GM23248 (cell line): ENCODE measurements at regions not wholly inside any gene's neighbourhood (a gene's known extent, or its start where the extent isn't known, plus 50 kb on each side); places are given as distances from the start of the nearest gene placed in this dataset.

Source experiments
- DNase-seq: peaks from one replicate; pipeline ENCODE4 v3.0.0-alpha.2; 2015
- H2AFZ ChIP-seq: fragments of 200-600 bp; sonication (generic); 2 replicates; pipeline ENCODE4 v1.6.1; 2016; ENCODE audit warnings: antibody characterized with exemption
- H3F3A ChIP-seq: fragments of 200-600 bp; sonication (generic); 2 replicates; pipeline ENCODE4 v1.6.1; 2016; ENCODE audit warnings: mild to moderate bottlenecking, antibody characterized with exemption, mixed run types; ENCODE audit not compliant: insufficient read depth
- H3K27ac ChIP-seq: fragments of 200-600 bp; sonication (generic); 2 replicates; pipeline ENCODE4 v1.5.1; 2016; ENCODE audit warnings: mild to moderate bottlenecking
- H3K27me3 ChIP-seq: fragments of 200-600 bp; sonication (generic); replicated peaks from 2 replicates; pipeline ENCODE4 v1.6.1; 2016; ENCODE audit warnings: mild to moderate bottlenecking; ENCODE audit not compliant: insufficient read depth
- H3K36me3 ChIP-seq: fragments of 200-600 bp; sonication (generic); 2 replicates; pipeline ENCODE4 v1.6.1; 2016; ENCODE audit warnings: low read depth, mild to moderate bottlenecking
- H3K4me1 ChIP-seq: fragments of 200-600 bp; sonication (generic); 2 replicates; pipeline ENCODE4 v1.6.1; 2016; ENCODE audit warnings: mild to moderate bottlenecking; ENCODE audit not compliant: insufficient read depth
- H3K4me2 ChIP-seq: fragments of 200-600 bp; sonication (generic); one replicate; pipeline ENCODE4 v1.6.1; 2016; ENCODE audit warnings: mild to moderate bottlenecking; ENCODE audit not compliant: unreplicated experiment
- H3K4me3 ChIP-seq: fragments of 200-600 bp; sonication (generic); 2 replicates; pipeline ENCODE4 v1.5.1; 2016; ENCODE audit warnings: mild to moderate bottlenecking
- H3K79me2 ChIP-seq: fragments of 200-600 bp; sonication (generic); 2 replicates; pipeline ENCODE4 v1.6.1; 2016; ENCODE audit warnings: mild to moderate bottlenecking; ENCODE audit not compliant: insufficient read depth
- H3K9ac ChIP-seq: fragments of 200-600 bp; sonication (generic); 2 replicates; pipeline ENCODE4 v1.6.1; 2016; ENCODE audit warnings: mild to moderate bottlenecking
- H3K9me2 ChIP-seq: fragments of 200-600 bp; sonication (generic); 2 replicates; pipeline ENCODE4 v1.6.1; 2016; ENCODE audit warnings: mixed run types, mild to moderate bottlenecking, moderate library complexity; ENCODE audit not compliant: insufficient read depth
- H3K9me3 ChIP-seq: fragments of 200-600 bp; sonication (generic); one replicate; pipeline ENCODE4 v1.6.1; 2017; ENCODE audit warnings: low read depth
- H4K20me1 ChIP-seq: fragments of 200-600 bp; sonication (generic); 2 replicates; pipeline ENCODE4 v1.6.0; 2016; ENCODE audit not compliant: insufficient read depth
- EZH2 ChIP-seq: fragments of 200-600 bp; sonication (generic); IDR thresholded peaks from 2 replicates; pipeline ENCODE4 v1.6.1; 2018; ENCODE audit warnings: antibody characterized with exemption, mild to moderate bottlenecking; ENCODE audit not compliant: insufficient read depth, poor library complexity, severe bottlenecking
- EZH2phosphoT487 ChIP-seq: fragments of 200-600 bp; sonication (generic); IDR thresholded peaks from 2 replicates; pipeline ENCODE4 v1.6.1; 2018; ENCODE audit warnings: antibody characterized with exemption, moderate library complexity, mild to moderate bottlenecking, low read depth; ENCODE audit not compliant: insufficient read depth
- WGBS, 2 experiments: methylation state at CpG; one replicate each; pipeline ENCODE4 v1.1.6; 2015 to 2017; ENCODE audit warnings: low lambda C conversion rate in 2 of 2, low coverage in 1 of 2; ENCODE audit errors: missing lambda C conversion rate in 2 of 2; 5-methylcytosine and 5-hydroxymethylcytosine counted together
- in situ Hi-C: fragments of 300-500 bp; cut with MboI; formaldehyde crosslinking; loops from 2 replicates; pipeline ENCODE4 v1.15.0; 2020

GRCh38 chr1:228836427-228836826 lies 101.1 kb downstream of the RHOU start:
- TF ChIP-seq EZH2: no peak
- no peak for TF ChIP-seq EZH2phosphoT487
- in situ Hi-C loops: no loop called here
- H3K27me3 ChIP-seq: peaks cover 15% of the 10 kb centered on the region
- no peak overlapping the region for H3K4me2 ChIP-seq
- no peaks in the 10 kb centered on the region for H3K9me3 ChIP-seq
- no peaks in the 10 kb centered on the region for H3K9me2 ChIP-seq
- H2AFZ ChIP-seq: no peak overlapping the region
- no peak overlapping the region for H3K27ac ChIP-seq
- no peak for DNase-seq
- H3K9ac ChIP-seq: no peak overlapping the region
- H3K4me3 ChIP-seq: no peak overlapping the region
- H3K79me2 ChIP-seq: no peaks in the 10 kb centered on the region
- H3K4me1 ChIP-seq: peaks cover 10% of the 10 kb centered on the region; the same call in 1 of the 2 replicates
- H3K36me3 ChIP-seq: no peaks in the 10 kb centered on the region
- 85 to 89% methylated on average over 3 of the region's 3 CpGs for WGBS, 2 experiments
- no peaks in the 10 kb centered on the region for H4K20me1 ChIP-seq
- peaks cover 4% of the 10 kb centered on the region for H3F3A ChIP-seq

- no peak overlapping the region for H3K27ac ChIP-seq
- 87 to 94% methylated on average over 8 of the region's 8 CpGs for WGBS, 2 experiments
Observed at GRCh38 chr1:228837032-228837431, 101.8 kb downstream of the RHOU start.

GRCh38 chr1:228837817-228838716 lies 102.8 kb downstream of the RHOU start:
- no peaks in the 10 kb centered on the region for H3K79me2 ChIP-seq
- no peak overlapping the region for H2AFZ ChIP-seq
- no peak overlapping the region for H3K9ac ChIP-seq
- H3K36me3 ChIP-seq: no peaks in the 10 kb centered on the region
- peak overlapping the region; percentile 21 for H3K4me2 ChIP-seq
- 52 to 56% methylated on average over 11 of the region's 11 CpGs for WGBS, 2 experiments
- H3K4me3 ChIP-seq: no peak overlapping the region
- H3K27me3 ChIP-seq: peaks cover 15% of the 10 kb centered on the region
- in situ Hi-C loops: no loop called here
- peaks cover 4% of the 10 kb centered on the region for H3F3A ChIP-seq
- TF ChIP-seq EZH2phosphoT487: no peak
- TF ChIP-seq EZH2: no peak
- DNase-seq: peak; percentile 78
- H3K9me3 ChIP-seq: no peaks in the 10 kb centered on the region
- H3K4me1 ChIP-seq: peaks cover 14% of the 10 kb centered on the region
- H3K27ac ChIP-seq: no peak overlapping the region
- H3K9me2 ChIP-seq: no peaks in the 10 kb centered on the region
- H4K20me1 ChIP-seq: no peaks in the 10 kb centered on the region

More at GRCh38 chr1:228837032-228837431, 101.8 kb downstream of the RHOU start:
- no peak overlapping the region for H3K4me2 ChIP-seq
- H3K4me1 ChIP-seq: peaks cover 12% of the 10 kb centered on the region
- no peaks in the 10 kb centered on the region for H4K20me1 ChIP-seq
- no peak overlapping the region for H2AFZ ChIP-seq
- no peak overlapping the region for H3K4me3 ChIP-seq
- in situ Hi-C loops: no loop called here
- H3K79me2 ChIP-seq: no peaks in the 10 kb centered on the region
- H3F3A ChIP-seq: peaks cover 4% of the 10 kb centered on the region
- no peak overlapping the region for H3K9ac ChIP-seq
- TF ChIP-seq EZH2phosphoT487 (no peak), EZH2 (no peak)
- H3K27me3 ChIP-seq: peaks cover 15% of the 10 kb centered on the region
- no peaks in the 10 kb centered on the region for H3K9me2 ChIP-seq
- no peaks in the 10 kb centered on the region for H3K9me3 ChIP-seq
- no peak for DNase-seq
- no peaks in the 10 kb centered on the region for H3K36me3 ChIP-seq

GRCh38 chr1:228838717-228839500 lies 103.6 kb downstream of the RHOU start:
- no peak for DNase-seq
- H2AFZ ChIP-seq: no peak overlapping the region
- TF ChIP-seq EZH2phosphoT487 (no peak), EZH2 (no peak)
- no peak overlapping the region for H3K4me3 ChIP-seq
- H3K79me2 ChIP-seq: no peaks in the 10 kb centered on the region
- H3K4me1 ChIP-seq: peaks cover 14% of the 10 kb centered on the region
- no peaks in the 10 kb centered on the region for H3K9me3 ChIP-seq
- H3K36me3 ChIP-seq: no peaks in the 10 kb centered on the region
- peaks cover 6% of the 10 kb centered on the region for H3K27me3 ChIP-seq
- no peak overlapping the region for H3K27ac ChIP-seq
- H3K4me2 ChIP-seq: no peak overlapping the region
- no peaks in the 10 kb centered on the region for H4K20me1 ChIP-seq
- in situ Hi-C loops: no loop called here
- H3K9ac ChIP-seq: no peak overlapping the region
- H3F3A ChIP-seq: peaks cover 4% of the 10 kb centered on the region
- H3K9me2 ChIP-seq: no peaks in the 10 kb centered on the region
- WGBS, 2 experiments: 88% methylated on average over 8 of the region's 8 CpGs
